Tongue (tissue), 1 donor: ENCODE measurements at regions not wholly inside any gene's neighbourhood (a gene's known extent, or its start where the extent isn't known, plus 50 kb on each side); places are given as distances from the start of the nearest gene placed in this dataset.
"Not testable (repeated sequence)": the region's sequence is repeated elsewhere in the genome, so short reads cannot be mapped to it uniquely, and the experiment has no call there.

ENCODE experiments used
- DNase-seq: peaks from one replicate; pipeline ENCODE4 v3.0.0-alpha.2; 2015

DNA sequence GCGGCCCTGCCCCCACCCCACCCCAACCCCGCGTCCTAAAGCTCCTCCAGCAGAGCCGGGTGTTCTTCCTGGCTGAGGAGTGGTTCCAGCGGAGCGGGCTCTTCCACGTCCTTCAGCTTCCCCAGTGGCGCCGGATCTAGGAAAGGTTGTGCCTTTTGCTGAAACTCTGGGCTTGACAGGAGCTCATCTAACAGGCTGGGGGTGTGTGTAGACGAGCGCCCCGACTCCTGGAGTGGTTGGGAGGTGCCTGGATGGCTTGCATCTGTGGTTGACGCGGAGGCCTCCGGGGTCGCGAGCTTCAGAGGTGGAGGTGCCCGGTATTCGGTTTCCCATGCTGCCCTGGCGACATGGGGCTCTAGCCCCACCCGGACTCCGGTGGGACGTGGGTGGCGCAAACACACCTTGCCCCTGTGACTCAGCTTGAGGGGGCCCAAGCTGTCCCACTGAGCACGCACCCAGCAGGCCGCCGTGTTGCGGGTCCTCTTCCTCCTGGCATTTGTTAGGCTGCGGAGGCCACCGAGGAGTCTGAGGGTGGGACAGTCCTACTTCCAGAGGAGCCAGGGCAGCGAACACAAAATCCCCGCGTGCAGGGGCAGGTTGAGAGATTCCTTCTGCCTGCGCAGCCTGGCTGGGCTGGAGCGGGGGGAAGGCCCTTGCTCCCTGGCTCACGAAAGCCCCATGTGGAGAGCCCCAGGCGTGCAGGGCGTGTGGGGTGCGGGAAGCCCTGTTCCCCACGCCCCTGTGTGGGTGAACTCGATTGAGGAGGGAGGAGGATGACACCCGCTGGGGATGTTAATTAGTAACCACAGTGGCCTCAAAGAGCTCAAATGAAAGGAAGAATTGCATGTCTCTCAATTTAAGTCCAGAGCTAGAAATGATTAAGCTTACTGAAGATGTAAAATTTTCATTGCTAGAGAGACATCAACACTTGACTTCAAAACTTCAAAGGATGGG, 3921.7 kb upstream of the OR11H1 start:
- not testable (repeated sequence) for DNase-seq

DNA sequence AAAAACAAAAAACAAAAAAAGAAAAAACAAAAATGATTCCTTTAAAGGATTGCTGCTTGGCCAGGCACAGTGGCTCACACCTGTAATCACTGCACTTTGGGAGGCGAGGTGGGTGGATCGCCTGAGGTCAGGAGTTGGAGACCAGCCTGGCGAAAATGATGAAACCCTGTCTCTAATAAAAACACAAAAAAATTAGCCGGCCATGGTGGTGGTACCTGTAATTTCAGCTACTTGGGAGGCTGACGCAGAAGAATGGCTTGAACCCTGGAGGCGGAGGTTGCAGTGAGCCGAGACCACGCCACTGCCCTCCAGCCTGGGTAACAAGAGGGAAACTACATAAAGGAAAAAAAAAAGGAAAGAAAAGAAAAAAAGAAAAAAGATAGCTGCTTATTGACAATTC, 3920.8 kb upstream of the OR11H1 start:
- not testable (repeated sequence) for DNase-seq

DNA sequence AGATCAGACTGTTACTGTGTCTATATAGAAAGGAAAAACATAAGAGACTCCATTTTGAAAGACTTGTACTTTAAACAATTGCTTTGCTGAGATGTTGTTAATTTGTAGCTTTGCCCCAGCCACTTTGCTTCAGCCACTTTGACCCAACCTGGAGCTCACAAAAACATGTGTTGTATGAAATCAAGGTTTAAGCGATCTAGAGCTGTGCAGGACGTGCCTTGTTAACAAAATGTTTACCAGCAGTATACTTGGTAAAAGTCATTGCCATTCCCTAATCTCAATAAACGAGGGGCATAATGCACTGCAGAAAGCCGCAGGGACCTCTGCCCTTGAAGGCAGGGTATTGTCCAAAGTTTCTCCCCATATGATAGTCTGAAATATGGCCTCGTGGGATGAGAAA, 3919.5 kb upstream of the OR11H1 start:
- DNase-seq: not testable (repeated sequence)

DNA sequence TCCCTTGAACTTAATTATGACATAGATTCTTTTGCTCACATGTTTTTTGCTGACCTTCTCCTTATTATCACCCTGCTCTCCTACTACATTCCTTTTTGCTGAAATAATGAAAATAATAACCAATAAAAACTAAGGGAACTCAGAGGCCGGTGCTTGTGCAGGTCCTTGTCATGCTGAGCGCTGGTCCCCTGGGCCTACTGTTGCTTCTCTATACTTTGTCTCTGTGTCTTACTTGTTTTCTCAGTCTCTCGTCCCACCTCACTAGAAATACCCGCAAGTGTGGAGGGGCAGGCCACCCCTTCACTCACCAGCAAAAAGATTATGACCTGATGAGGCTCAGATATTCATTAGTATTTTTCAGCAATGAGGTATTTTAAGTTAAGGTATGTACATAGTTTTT, 3918.8 kb upstream of the OR11H1 start:
- not testable (repeated sequence) for DNase-seq

DNA sequence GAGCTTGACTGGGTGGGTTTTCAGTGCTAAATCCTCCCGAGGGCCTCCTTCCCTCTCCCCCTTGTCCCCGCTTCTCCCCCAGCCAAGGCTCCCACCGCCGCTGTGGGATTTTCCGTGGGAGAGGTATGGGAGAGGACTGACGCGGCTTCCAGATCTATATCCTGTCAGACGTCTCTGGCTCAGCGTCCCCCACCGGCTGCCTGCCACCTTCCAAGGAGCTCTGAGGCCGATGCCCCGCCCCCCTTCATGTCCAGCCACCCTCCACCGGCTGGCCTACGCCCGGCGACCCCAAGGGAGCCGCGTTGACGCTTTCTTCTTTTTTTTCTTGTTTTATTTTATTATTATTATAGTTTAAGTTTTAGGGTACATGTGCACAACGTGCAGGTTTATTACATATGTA, 3916.7 kb upstream of the OR11H1 start:
- not testable (repeated sequence) for DNase-seq

DNA sequence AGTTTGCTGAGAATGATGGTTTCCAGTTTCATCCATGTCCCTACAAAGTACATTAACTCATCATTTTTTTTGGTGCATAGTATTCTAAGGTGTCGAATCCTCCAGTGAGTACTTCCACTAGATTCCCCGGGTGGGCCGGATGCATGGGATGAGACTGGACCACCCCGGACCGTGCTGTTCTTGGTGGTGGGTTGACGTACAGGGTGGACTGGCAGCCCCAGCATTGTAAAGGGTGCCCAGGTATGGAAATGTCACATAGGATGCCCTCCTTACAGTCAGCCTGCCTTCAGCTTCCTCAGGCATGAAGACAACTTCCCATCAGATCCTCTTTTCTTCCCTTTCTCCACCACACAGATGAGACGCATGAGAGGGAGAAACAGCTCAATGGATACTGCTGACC, 3916.1 kb upstream of the OR11H1 start:
- not testable (repeated sequence) for DNase-seq

DNA sequence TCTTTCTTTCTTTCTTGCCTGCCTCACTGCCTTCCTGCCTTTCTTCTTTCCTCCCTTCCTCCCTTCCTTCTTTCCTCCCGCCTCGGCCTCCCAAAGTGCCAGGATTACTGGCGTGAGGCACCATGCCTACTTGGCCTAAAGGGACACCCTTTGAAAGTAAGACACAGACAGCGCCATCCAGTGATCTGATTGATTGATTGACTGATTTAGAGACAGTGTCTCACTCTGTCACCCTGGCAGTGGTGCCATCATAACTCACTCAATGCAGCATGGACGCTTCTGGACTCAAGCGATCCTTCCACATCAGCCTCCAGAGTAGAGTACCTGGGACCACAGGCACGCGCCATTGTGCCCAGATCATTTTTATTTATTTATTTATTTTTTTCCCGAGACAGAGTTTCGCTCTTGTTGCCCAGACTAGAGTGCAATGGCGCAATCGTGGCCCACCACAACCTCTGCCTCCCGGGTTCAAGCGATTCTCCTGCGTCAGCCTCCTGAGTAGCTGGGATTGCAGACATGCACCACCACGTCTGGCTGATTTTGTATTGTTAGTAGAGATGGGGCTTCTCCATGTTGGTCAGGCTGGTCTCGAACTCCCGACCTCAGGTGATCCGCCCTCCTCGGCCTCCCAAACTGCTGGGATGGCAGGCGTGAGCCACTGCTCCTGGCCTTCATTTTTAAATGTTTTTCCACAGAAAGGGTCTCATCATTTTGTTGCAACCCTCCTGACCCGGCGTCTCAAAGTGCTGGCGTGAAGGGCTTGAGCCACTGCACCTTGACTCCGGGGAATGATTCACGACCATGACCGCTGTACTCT, 3914.7 kb upstream of the OR11H1 start:
- not testable (repeated sequence) for DNase-seq

DNA sequence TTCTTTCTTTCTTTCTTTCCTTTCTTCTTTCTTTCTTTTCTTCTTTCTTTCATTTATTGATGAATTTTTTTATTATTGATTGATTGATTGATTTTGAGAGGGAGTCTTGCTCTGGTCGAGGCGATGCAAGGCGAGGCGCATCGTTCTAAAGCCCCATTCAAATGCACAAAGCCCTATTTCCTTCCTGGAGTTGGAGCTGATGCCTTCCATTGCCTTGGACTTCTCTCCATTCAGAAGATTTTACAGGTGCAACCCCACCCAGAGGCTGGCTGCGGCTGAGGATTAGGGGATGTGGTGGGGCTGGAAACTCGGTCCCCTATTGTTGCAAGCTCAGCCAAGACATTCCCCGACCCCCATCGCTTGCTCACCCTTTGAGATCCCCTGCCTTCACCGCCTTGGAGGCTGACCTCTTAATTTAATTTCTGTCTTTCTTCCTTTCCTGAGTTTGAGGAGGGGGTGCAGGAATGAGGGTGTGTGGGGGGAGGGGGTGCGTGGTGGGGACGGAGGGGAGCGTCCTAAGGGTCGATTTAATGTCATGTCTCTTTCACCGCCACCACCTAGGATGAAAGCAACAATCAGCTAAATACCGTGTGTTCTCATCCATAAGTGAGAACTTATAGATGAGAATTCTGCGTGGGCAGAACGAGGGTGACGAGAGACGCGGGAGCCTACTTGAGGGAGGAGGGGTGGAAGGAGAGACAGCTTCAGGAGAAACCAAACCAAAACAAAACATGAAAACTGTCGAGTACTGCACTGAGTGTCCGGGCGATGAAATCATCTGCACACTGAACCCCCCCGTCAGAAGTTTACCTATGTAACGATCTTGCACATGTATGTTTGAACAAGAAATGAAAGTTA, 3913.9 kb upstream of the OR11H1 start:
- no peak for DNase-seq

DNA sequence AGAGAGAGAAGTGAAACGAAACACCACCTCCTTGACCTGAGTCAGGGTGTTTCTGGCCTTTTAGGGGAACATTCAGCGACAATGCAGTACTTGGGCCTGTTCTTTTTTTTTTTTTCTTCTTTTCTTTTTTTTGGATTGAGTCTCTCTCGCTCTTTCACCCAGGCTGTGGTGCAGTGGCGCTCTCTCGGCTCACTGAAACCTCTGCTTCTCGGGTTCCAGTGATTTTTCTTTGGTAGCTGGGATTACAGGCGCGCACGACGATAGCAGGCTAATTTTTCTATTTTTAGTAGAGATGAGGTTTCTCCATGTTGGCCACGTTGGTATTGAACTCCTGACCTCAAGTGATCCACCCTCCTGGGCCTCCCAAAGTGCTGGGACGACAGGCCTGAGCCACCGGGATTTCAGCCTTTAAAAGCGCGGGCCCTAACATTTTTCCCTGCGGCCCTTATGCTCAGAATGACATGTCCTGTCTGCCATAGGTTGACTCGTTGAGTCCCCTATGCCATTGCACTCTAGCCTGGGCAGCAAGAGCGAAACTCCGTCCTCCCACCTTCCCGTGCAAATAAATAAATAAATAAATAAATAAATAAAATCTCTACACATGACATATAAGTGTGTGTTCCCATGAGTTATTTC, 3913.1 kb upstream of the OR11H1 start:
- not testable (repeated sequence) for DNase-seq

DNA sequence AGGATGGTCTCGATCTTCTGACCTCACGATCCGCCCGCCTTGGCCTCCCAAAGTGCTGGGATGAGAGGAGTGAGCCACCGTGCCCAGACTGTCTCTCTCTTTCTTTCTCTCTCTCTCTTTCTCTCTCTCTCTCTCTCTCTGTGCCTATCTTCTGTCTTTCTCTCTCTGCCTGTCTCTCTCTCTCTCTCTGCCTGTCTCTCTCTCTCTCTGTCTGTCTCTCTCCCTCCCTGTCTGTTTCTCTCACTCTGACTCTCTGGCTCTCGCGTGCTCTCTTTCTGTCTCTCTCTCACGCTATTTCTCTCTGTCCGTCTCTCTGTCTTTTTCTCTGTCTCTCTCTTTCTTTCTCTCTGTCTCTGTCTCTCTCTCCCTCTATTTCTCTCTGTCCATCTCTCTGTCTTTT, 3911.2 kb upstream of the OR11H1 start:
- DNase-seq: no peak

DNA sequence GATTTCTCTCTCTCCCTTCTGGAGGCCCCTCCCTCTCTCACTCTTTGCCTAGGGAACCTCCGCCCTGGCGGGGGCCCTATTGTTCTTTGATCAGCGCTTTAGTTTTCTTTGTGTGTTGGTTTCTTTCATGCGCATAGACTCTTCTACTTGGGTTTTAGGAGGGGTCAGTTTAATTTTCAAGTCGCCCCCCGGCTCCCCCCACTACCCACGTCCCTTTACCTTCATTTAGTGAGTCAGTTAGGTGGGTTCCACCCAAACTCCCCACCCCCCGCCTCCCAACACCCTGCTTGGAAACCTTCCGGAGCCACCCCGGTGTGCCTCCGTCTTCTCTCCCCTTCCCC, 3909.7 kb upstream of the OR11H1 start:
- not testable (repeated sequence) for DNase-seq

DNA sequence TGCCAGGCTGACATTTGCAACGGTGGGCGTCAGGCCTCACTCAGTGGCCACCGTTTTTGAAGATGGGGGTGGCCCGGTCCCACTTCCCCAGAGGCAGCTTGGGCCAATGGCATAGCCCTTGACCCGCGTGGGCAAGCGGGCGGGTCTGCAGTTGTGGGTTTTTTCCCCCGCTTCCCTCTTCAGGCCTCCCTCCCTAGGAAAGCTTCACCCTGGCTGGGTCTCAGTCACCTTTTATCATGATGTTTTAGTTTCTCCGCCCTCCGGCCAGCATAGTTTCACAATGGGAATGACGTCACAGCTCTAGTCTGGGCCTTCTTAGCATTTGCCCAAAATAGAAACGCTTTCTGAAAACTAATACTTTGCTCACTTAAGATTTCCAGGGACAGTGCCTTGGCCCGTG, 3909.3 kb upstream of the OR11H1 start:
- not testable (repeated sequence) for DNase-seq

DNA sequence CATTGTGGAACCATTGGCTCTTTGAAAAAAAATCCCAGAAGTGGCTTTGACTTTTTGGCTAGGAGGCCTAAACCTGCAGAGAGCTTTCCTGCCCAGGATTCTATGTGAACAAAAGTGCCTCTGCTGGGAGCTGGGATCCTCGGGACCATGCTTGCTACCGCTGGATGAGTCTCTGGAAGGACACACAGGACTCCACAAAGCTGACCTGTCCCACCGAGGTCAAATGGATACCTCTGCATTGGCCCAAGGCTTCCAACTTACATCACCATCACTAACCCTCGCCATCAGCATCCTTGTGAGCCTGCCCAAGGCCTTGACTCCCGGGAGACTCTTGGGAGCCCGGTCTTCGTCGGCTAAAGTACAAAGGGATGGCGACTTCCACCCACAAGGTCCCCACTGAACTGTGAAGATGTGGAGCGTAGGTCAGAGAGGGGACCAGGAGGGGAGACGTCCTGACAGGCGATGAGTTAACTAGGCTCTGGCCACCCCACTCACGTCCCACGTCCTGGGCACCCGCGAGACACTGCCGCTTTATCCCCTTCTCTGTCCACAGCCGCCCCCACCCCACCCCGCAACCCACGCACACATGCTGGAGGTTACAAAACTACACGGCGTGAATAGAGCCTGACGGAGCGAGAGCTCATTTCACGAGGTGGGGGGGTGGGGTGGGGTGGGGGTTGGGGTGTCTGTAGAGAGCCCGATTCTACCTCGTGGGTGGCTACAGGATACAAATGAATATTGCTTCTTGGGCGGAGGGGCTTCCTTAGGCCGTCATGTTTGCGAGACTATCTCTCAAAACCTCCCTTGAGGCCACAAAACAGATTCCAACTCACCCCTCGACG, 3906.8 kb upstream of the OR11H1 start:
- not testable (repeated sequence) for DNase-seq

DNA sequence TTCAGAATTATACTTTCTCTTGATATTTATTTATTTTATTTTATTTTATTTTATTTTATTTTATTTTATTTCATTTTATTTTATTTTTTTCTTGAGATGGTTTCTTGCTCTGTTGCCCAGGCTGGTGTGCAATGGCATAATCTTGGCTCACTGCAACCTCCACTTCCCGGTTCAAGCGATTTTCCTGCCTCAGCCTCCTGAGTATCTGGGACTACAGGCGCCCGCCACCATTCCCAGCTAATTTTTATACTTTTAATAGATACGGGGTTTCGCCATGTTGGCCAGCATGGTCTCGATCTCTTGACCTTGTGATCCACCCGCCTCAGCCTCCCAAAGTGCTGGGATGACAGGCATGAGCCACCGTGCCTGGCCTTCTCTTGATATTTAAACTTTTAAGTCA, 3905.2 kb upstream of the OR11H1 start:
- DNase-seq: not testable (repeated sequence)

DNA sequence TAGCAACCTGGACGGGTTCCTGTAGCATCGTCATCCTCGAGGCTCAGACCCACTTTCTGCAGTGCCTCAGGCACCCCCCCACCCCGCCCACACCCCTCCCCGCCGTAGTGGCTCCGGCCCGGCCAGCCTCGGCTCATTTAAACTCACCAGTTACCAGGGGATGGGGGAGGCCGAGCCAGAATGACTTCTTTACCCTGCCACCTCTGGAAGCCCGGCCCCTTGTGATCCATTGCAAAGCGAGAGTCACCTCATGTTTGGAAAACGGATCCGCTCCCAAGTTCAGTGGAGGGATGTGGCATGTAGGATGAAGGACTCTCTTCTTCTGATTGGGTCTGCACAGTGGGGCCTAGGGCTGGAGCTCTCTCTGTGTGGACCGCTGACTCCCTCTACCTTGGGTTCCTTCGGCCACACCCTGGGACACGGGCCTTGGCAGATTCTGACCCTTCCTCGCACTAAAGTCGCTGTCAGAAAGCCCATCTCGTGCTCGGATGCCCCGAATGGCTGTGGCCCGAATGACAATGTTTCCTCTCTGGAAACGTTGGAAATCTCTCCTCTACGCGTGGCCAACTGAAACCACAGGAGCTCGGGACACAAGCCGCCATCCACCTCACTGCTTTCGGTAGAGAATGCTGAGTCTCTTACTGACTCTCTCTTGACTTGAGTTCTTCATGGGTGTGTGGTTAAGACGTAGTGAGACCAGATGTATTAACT, 3902.1 kb upstream of the OR11H1 start:
- not testable (repeated sequence) for DNase-seq

DNA sequence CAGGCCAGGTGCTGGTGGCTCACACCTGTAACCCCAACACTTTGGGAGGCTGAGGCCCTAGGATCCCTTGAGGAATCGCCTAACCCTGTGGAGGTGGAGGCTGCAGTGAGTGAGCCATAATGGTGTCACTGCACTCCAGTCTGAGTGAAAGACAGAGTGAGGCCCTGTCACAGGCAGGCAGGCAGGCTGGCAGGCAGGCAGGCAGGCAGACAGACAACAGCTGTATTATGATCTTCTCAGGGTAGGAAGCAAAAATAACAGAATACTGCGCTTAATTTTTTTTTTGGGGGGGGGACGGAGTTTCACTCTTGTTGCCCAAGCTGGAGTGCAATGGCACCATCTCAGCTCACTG, 3901.6 kb upstream of the OR11H1 start:
- no peak for DNase-seq

DNA sequence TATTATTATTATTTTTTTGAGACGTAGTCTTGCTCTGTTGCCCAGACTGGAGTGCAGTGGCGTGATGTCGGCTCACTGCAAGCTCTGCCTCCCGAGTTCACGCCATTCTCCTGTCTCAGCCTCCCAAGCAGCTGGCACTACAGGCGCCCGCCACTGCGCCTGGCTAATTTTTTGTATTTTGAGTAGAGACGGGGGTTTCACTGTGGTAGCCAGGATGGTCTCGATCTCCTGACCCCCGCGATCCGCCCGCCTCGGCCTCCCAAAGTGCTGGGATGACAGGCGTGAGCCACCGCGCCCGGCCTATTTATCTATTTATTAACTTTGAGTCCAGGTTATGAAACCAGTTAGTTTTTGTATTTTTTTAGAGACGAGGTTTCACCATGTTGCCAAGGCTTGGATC, 3901.0 kb upstream of the OR11H1 start:
- DNase-seq: not testable (repeated sequence)

DNA sequence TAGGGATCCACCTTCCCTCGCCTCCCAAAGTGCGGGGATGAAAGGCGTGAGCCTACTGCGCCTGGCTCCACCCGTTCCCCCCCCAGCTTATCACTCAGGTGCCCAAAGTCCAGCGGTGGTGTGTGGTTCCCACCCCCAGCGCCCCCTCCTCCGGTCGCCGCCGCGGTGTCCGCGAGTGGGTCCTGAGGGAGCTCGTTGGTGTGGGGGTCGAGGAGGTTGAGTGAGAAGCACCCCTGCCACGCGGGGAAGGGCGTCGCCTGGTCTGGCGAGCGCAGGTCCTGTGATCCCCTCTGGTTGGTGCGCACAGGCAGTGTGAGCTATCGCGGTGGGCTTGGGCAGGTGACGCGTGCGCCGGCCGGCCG, 3900.6 kb upstream of the OR11H1 start:
- DNase-seq: no peak

DNA sequence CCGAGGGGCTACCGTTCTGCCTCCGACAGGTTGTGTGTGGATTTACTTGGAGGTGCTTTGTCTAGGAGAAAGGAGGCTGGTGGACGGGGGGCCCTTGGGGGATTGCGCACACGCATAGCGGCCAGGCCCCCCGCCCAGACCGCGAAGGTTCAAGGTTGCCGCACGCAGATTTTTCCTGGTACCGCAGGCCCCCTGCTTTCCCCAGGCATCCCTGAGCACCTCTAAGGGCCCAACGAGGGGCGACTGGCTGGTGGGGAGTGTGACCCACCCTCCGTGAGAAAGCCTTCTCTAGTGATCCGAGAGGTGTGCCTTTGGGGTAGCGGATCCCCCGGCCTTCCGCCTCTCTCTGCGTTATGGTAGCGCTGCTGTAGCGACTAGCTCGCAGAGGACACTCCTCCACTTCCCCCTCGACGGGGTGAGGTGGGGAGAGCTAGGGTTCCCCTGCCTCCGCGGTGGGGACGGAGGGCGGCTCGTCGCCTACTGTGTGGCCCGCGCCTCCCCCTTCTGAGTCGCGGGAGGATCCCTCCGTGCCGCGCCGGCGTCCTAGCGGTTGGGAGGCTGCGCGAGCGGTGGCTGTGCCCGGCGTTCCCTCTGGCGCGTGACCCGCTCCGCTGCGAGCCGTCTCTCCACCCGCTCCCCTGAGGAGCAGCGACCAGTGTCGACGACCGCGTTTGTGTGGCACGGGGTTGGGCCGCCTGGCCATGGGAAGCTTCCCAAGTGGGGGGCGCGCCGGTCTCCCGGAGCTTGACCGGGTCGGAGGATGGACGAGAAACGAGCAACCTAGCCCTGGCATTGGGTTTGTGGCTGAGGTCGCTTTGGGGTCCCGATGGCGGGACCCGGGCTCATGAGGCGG, 3900.0 kb upstream of the OR11H1 start:
- no peak for DNase-seq
